SK-N-MC (cell line): ENCODE measurements at regions not wholly inside any gene's neighbourhood (a gene's known extent, or its start where the extent isn't known, plus 50 kb on each side); places are given as distances from the start of the nearest gene placed in this dataset.

Source experiments
- DNase-seq: peaks from one replicate; pipeline ENCODE4 v3.0.0-alpha.2; 2011; ENCODE audit warnings: low read depth, low spot score
- H3K27ac ChIP-seq: fragments of 200-600 bp; sonication (generic); 2 replicates; pipeline ENCODE4 v1.5.1; 2016; ENCODE audit warnings: mixed run types
- H3K36me3 ChIP-seq: fragments of 200-600 bp; sonication (generic); 2 replicates; pipeline ENCODE4 v1.6.1; 2017; ENCODE audit warnings: antibody characterized with exemption, low read length, mixed read lengths; ENCODE audit not compliant: insufficient read depth
- H3K4me3 ChIP-seq: fragments of 200-600 bp; sonication (generic); 2 replicates; pipeline ENCODE4 v1.5.1; 2016
- H3K9ac ChIP-seq: fragments of 200-600 bp; sonication (generic); 2 replicates; pipeline ENCODE4 v1.8.0; 2017; ENCODE audit warnings: mixed run types, mixed read lengths; ENCODE audit not compliant: insufficient read length
- H3K9me3 ChIP-seq: fragments of 200-600 bp; sonication (generic); 2 replicates; pipeline ENCODE4 v1.6.1; 2017; ENCODE audit warnings: low read depth, mild to moderate bottlenecking, antibody characterized with exemption, low read length, moderate library complexity, mixed read lengths
- EZH2 ChIP-seq: fragments of 200-600 bp; sonication (generic); IDR thresholded peaks from one replicate; pipeline ENCODE4 v1.6.1; 2017; ENCODE audit warnings: antibody characterized with exemption
- FOXP2 ChIP-seq: optimal IDR thresholded peaks from 2 replicates; pipeline ENCODE3; 2011; ENCODE audit warnings: mild to moderate bottlenecking, moderate library complexity; ENCODE audit not compliant: insufficient read depth; ENCODE audit errors: extremely low read length, control extremely low read depth
- POLR2AphosphoS5 ChIP-seq: IDR thresholded peaks from 2 replicates; pipeline ENCODE4 v1.6.1; 2012; ENCODE audit warnings: mild to moderate bottlenecking, low read depth, low read length, borderline replicate concordance

- no peak for DNase-seq
- no peak overlapping the region for H3K4me3 ChIP-seq
- no peak overlapping the region for H3K9ac ChIP-seq
Measured at GRCh38 chr5:3393920-3394597, 201.6 kb upstream of the IRX1 start.

GRCh38 chr5:3393122-3393919 is 202.3 kb upstream of the IRX1 start:
- Histone ChIP-seq H3K4me3 (no peak overlapping the region), H3K36me3 (no peaks in the 10 kb centered on the region), H3K9me3 (no peaks in the 10 kb centered on the region), H3K9ac (no peak overlapping the region), H3K27ac (no peak overlapping the region)
- TF ChIP-seq FOXP2: no peak
- no peak for TF ChIP-seq POLR2AphosphoS5
- no peak for TF ChIP-seq EZH2
- DNase-seq: no peak

More at GRCh38 chr5:3393920-3394597, 201.6 kb upstream of the IRX1 start:
- Histone ChIP-seq H3K27ac (no peak overlapping the region), H3K9me3 (no peaks in the 10 kb centered on the region), H3K36me3 (no peaks in the 10 kb centered on the region)
- TF ChIP-seq FOXP2: no peak
- no peak for TF ChIP-seq POLR2AphosphoS5
- TF ChIP-seq EZH2: no peak

GRCh38 chr5:3392306-3392939 is 203.2 kb upstream of the IRX1 start:
- Histone ChIP-seq H3K27ac (no peak overlapping the region), H3K9me3 (no peaks in the 10 kb centered on the region), H3K9ac (no peak overlapping the region), H3K36me3 (no peaks in the 10 kb centered on the region), H3K4me3 (no peak overlapping the region)
- no peak for DNase-seq
- no peak for TF ChIP-seq EZH2
- no peak for TF ChIP-seq POLR2AphosphoS5
- no peak for TF ChIP-seq FOXP2

GRCh38 chr5:3391210-3391609 is 204.4 kb upstream of the IRX1 start:
- no peaks in the 10 kb centered on the region for H3K9me3 ChIP-seq
- H3K27ac ChIP-seq: no peak overlapping the region
- no peak overlapping the region for H3K9ac ChIP-seq
- no peak overlapping the region for H3K4me3 ChIP-seq
- no peaks in the 10 kb centered on the region for H3K36me3 ChIP-seq
- no peak for DNase-seq
- no peak for TF ChIP-seq EZH2
- no peak for TF ChIP-seq POLR2AphosphoS5
- TF ChIP-seq FOXP2: no peak

GRCh38 chr5:3389471-3390026 is 206.1 kb upstream of the IRX1 start:
- Histone ChIP-seq H3K27ac (no peak overlapping the region), H3K4me3 (no peak overlapping the region)
- no peak for DNase-seq

GRCh38 chr5:3386637-3387036 is 209.0 kb upstream of the IRX1 start:
- DNase-seq: no peak
- no peaks in the 10 kb centered on the region for H3K36me3 ChIP-seq
- H3K9ac ChIP-seq: no peak overlapping the region
- H3K27ac ChIP-seq: no peak overlapping the region
- no peak overlapping the region for H3K4me3 ChIP-seq
- no peak for TF ChIP-seq EZH2
- no peak for TF ChIP-seq FOXP2
- no peak for TF ChIP-seq POLR2AphosphoS5
- no peaks in the 10 kb centered on the region for H3K9me3 ChIP-seq

More at GRCh38 chr5:3389471-3390026, 206.1 kb upstream of the IRX1 start:
- TF ChIP-seq FOXP2 (no peak), POLR2AphosphoS5 (no peak), EZH2 (no peak)
- Histone ChIP-seq H3K9ac (no peak overlapping the region), H3K36me3 (no peaks in the 10 kb centered on the region), H3K9me3 (no peaks in the 10 kb centered on the region)

- no peak for DNase-seq
- TF ChIP-seq POLR2AphosphoS5: no peak
- TF ChIP-seq FOXP2: no peak
- TF ChIP-seq EZH2: no peak
Measured at GRCh38 chr5:3385991-3386519, 209.6 kb upstream of the IRX1 start.

GRCh38 chr5:3384531-3384930 is 211.1 kb upstream of the IRX1 start:
- no peak for TF ChIP-seq EZH2
- TF ChIP-seq POLR2AphosphoS5: no peak
- TF ChIP-seq FOXP2: no peak
- Histone ChIP-seq H3K36me3 (no peaks in the 10 kb centered on the region), H3K9me3 (no peaks in the 10 kb centered on the region), H3K4me3 (no peak overlapping the region), H3K27ac (no peak overlapping the region), H3K9ac (no peak overlapping the region)
- no peak for DNase-seq

More at GRCh38 chr5:3385991-3386519, 209.6 kb upstream of the IRX1 start:
- Histone ChIP-seq H3K9me3 (no peaks in the 10 kb centered on the region), H3K9ac (no peak overlapping the region), H3K36me3 (no peaks in the 10 kb centered on the region), H3K4me3 (no peak overlapping the region), H3K27ac (no peak overlapping the region)
